Stomach (tissue), 4 donors: ENCODE measurements at regions not wholly inside any gene's neighbourhood (a gene's known extent, or its start where the extent isn't known, plus 50 kb on each side); places are given as distances from the start of the nearest gene placed in this dataset.
"Not testable (repeated sequence)": the region's sequence is repeated elsewhere in the genome, so short reads cannot be mapped to it uniquely, and the experiment has no call there.

Experiments
- POLR2A ChIP-seq, 4 donors: fragments of 450-650 bp; IDR thresholded peaks; one replicate each; pipeline ENCODE4 v1.6.1; 2016; ENCODE audit warnings: antibody characterized with exemption in 4 of 4, control low read depth in 2 of 4, mild to moderate bottlenecking in 1 of 4, moderate library complexity in 1 of 4
- TF ChIP-seq, protein P1 (sequence below), 7 experiments: fragments of 450-650 bp in 4 of 7; fragments of 200-600 bp in 3 of 7; sonication (generic) in 3 of 7; IDR thresholded peaks; one replicate each; pipeline ENCODE4 v1.5.1; 2016 to 2019; ENCODE audit warnings: antibody characterized with exemption in 7 of 7, control low read depth in 2 of 7, mild to moderate bottlenecking in 1 of 7

DNA sequence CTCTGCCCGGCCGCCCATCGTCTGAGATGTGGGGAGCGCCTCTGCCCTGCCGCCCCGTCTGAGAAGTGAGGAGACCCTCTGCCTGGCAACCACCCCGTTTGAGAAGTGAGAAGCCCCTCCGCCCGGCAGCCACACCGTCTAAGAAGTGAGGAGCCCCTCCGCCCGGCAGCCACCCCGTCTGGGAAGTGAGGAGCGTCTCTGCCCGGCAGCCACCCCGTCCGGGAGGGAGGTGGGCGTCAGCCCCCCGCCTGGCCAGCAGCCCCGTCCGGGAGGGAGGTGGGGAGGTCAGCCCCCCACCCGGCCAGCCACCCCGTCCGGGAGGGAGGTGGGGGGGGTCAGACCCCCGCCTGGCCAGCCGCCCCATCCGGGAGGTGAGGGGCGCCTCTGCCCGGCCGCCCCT, 63.0 kb upstream of the IGFBP7 start:
- TF ChIP-seq, protein P1, sequence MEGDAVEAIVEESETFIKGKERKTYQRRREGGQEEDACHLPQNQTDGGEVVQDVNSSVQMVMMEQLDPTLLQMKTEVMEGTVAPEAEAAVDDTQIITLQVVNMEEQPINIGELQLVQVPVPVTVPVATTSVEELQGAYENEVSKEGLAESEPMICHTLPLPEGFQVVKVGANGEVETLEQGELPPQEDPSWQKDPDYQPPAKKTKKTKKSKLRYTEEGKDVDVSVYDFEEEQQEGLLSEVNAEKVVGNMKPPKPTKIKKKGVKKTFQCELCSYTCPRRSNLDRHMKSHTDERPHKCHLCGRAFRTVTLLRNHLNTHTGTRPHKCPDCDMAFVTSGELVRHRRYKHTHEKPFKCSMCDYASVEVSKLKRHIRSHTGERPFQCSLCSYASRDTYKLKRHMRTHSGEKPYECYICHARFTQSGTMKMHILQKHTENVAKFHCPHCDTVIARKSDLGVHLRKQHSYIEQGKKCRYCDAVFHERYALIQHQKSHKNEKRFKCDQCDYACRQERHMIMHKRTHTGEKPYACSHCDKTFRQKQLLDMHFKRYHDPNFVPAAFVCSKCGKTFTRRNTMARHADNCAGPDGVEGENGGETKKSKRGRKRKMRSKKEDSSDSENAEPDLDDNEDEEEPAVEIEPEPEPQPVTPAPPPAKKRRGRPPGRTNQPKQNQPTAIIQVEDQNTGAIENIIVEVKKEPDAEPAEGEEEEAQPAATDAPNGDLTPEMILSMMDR (IDR thresholded peaks at IDR 0.05): not testable (repeated sequence)
- not testable (repeated sequence) for TF ChIP-seq POLR2A (IDR thresholded peaks at IDR 0.05)
